Endodermal cell (in vitro differentiated cells): ENCODE measurements at regions not wholly inside any gene's neighbourhood (a gene's known extent, or its start where the extent isn't known, plus 50 kb on each side); places are given as distances from the start of the nearest gene placed in this dataset.

Experiments
- DNase-seq: peaks from one replicate; pipeline ENCODE4 v3.0.0-alpha.2; 2017
- H3K27ac ChIP-seq: 2 replicates; pipeline ENCODE4 v1.5.1; 2013; ENCODE audit warnings: mild to moderate bottlenecking, low read depth, low read length, moderate library complexity
- H3K27me3 ChIP-seq: 2 replicates; pipeline ENCODE4 v1.6.1; 2013; ENCODE audit warnings: mild to moderate bottlenecking, low read length, moderate library complexity; ENCODE audit not compliant: insufficient read depth, control insufficient read depth, poor library complexity, severe bottlenecking
- H3K36me3 ChIP-seq: 2 replicates; pipeline ENCODE4 v1.7.0; 2013; ENCODE audit warnings: mild to moderate bottlenecking, low read length, moderate library complexity; ENCODE audit not compliant: control insufficient read depth, insufficient read depth
- H3K4me1 ChIP-seq: one replicate; pipeline ENCODE4 v1.7.0; 2013; ENCODE audit warnings: low read length; ENCODE audit not compliant: control insufficient read depth, insufficient read depth
- H3K4me3 ChIP-seq: 2 replicates; pipeline ENCODE4 v1.5.1; 2013; ENCODE audit warnings: mild to moderate bottlenecking, low read length, moderate library complexity
- H3K9ac ChIP-seq: 2 replicates; pipeline ENCODE4 v1.6.1; 2013; ENCODE audit warnings: mild to moderate bottlenecking, low read length, moderate library complexity; ENCODE audit not compliant: poor library complexity, severe bottlenecking; ENCODE audit errors: extremely low read depth
- H3K9me3 ChIP-seq: 2 replicates; pipeline ENCODE4 v1.6.1; 2013; ENCODE audit warnings: mild to moderate bottlenecking, low read length, moderate library complexity; ENCODE audit not compliant: control insufficient read depth
- H3K27ac Mint-ChIP-seq: 2 replicates; pipeline ENCODE4 v1.8.0; 2020; ENCODE audit warnings: mixed read lengths
- H3K27me3 Mint-ChIP-seq: 2 replicates; pipeline ENCODE4 v1.8.0; 2021; ENCODE audit warnings: mild to moderate bottlenecking, mixed read lengths; ENCODE audit not compliant: insufficient read depth
- H3K36me3 Mint-ChIP-seq: 2 replicates; pipeline ENCODE4 v1.8.0; 2020; ENCODE audit warnings: low read depth, mixed read lengths
- H3K4me1 Mint-ChIP-seq: 2 replicates; pipeline ENCODE4 v1.8.0; 2020; ENCODE audit warnings: mixed read lengths
- H3K4me3 Mint-ChIP-seq: 2 replicates; pipeline ENCODE4 v1.8.0; 2020; ENCODE audit warnings: mild to moderate bottlenecking, moderate library complexity, mixed read lengths
- H3K9me3 Mint-ChIP-seq: 2 replicates; pipeline ENCODE4 v1.8.0; 2020; ENCODE audit warnings: mild to moderate bottlenecking, mixed read lengths
- WGBS, 2 experiments: methylation state at CpG; one replicate each; pipeline versions ENCODE4 v1.1.5 to v1.1.7; 2013; ENCODE audit warnings: missing lambda C conversion rate in 2 of 2, mixed read lengths in 1 of 2; ENCODE audit not compliant: insufficient coverage in 1 of 2, insufficient read length in 1 of 2; 5-methylcytosine and 5-hydroxymethylcytosine counted together
- TF ChIP-seq, protein P1 (sequence below): fragments of 200-600 bp; sonication (generic); conservative IDR thresholded peaks from 2 replicates; pipeline ENCODE4 v1.5.0; 2021; ENCODE audit warnings: antibody characterized with exemption, mild to moderate bottlenecking

DNA sequence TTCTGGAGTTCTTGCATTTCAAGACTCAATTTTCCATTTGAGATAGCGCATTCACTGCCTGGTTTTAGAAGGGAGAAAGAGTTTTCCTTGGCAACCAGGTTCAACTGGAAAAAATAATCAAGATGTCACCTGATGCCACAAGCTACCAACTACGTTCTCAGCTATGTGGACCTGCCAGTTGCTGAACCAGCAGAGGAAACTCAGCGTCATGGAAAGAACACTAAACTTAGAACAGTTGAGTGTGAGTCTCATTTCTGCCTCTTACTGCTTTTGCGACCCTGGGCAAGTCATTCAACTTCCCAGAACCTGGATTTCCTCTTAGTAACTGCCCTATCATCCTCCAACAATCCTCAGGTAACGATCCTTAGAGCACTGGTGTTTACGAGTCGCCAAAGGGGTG is 373.0 kb upstream of the ESRRG start:
- no peak overlapping the region for H3K4me3 Mint-ChIP-seq
- DNase-seq, result no peak
- whole genome bisulfite sequencing, 2 experiments, result 88 to 96% methylated on average over 4 to 7 of the region's 7 CpGs

DNA sequence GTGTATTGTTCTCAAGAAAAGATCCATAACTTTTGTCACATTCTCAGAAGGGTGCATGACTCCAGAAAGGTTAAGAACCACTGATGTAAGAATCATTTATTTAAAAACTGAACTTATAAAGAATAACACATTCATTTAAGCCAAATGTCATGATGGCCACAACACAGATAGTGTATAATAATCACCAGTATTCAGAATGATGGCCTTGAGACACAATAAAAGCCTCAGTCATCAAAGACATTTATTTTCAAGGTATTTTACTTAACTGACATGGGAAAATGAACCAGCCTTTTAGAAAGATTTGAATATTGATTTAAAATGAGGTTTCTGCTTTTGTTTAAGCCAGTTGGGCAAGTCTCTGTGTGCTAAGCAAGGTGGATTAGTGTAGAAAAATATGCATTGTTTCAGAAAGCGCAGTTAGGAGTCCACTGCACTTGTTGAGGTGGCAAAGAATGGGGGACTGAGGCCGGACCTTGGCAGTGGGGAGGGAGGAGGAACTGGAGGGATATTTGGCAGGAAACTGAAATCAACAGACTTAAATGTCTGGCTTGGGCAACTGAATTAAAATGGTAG is 371.9 kb upstream of the ESRRG start:
- no peak for DNase-seq
- Histone ChIP-seq H3K4me3 (no peak overlapping the region), H3K27ac (no peak overlapping the region), H3K36me3 (no peaks in the 10 kb centered on the region), H3K9ac (no peak overlapping the region), H3K27me3 (peaks cover 21% of the 10 kb centered on the region), H3K4me1 (peaks cover 3% of the 10 kb centered on the region), H3K9me3 (no peaks in the 10 kb centered on the region)
- TF ChIP-seq, protein P1, sequence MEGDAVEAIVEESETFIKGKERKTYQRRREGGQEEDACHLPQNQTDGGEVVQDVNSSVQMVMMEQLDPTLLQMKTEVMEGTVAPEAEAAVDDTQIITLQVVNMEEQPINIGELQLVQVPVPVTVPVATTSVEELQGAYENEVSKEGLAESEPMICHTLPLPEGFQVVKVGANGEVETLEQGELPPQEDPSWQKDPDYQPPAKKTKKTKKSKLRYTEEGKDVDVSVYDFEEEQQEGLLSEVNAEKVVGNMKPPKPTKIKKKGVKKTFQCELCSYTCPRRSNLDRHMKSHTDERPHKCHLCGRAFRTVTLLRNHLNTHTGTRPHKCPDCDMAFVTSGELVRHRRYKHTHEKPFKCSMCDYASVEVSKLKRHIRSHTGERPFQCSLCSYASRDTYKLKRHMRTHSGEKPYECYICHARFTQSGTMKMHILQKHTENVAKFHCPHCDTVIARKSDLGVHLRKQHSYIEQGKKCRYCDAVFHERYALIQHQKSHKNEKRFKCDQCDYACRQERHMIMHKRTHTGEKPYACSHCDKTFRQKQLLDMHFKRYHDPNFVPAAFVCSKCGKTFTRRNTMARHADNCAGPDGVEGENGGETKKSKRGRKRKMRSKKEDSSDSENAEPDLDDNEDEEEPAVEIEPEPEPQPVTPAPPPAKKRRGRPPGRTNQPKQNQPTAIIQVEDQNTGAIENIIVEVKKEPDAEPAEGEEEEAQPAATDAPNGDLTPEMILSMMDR, result no peak
- H3K4me3 Mint-ChIP-seq, result no peak overlapping the region
- H3K27me3 Mint-ChIP-seq, result peaks cover 37% of the 10 kb centered on the region
- 92 to 100% methylated on average over 2 of the region's 2 CpGs for WGBS, 2 experiments
- no peak overlapping the region for H3K27ac Mint-ChIP-seq
- H3K9me3 Mint-ChIP-seq, result no peaks in the 10 kb centered on the region
- peaks cover 4% of the 10 kb centered on the region for H3K4me1 Mint-ChIP-seq
- H3K36me3 Mint-ChIP-seq, result no peaks in the 10 kb centered on the region

More for the DNA sequence above, 373.0 kb upstream of the ESRRG start:
- Mint-ChIP-seq H3K27me3 (peaks cover 31% of the 10 kb centered on the region), H3K27ac (no peak overlapping the region), H3K9me3 (no peaks in the 10 kb centered on the region), H3K36me3 (no peaks in the 10 kb centered on the region), H3K4me1 (no peaks in the 10 kb centered on the region)
- TF ChIP-seq, protein P1, result no peak
- Histone ChIP-seq H3K9ac (no peak overlapping the region), H3K36me3 (no peaks in the 10 kb centered on the region), H3K4me3 (no peak overlapping the region), H3K9me3 (no peaks in the 10 kb centered on the region), H3K27ac (no peak overlapping the region), H3K4me1 (no peaks in the 10 kb centered on the region), H3K27me3 (peaks cover 10% of the 10 kb centered on the region)

DNA sequence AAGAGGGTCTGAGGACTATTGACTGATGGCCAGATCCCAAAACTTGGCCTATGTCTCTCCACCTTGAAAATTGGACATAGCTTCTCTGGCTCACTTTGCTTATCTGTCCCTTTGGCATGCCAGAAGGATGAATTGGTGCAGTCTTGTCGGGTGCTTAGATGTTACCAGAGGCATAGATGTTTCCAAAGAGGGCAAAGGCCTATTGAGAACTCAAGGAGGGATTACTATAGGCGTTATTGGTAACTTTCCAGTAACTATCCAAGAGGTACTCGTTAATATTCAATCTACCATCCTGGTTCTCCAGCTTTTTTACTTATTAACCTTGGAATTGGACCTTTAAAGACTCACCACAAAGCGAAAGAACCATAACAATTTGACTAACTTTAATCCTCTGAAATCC is 368.3 kb upstream of the ESRRG start:
- no peak overlapping the region for H3K27ac ChIP-seq
- no peak overlapping the region for H3K9ac ChIP-seq
- no peak overlapping the region for H3K4me3 ChIP-seq
- no peaks in the 10 kb centered on the region for H3K9me3 Mint-ChIP-seq
- TF ChIP-seq, protein P1, result no peak
- peaks cover 70% of the 10 kb centered on the region for H3K27me3 Mint-ChIP-seq
- no peaks in the 10 kb centered on the region for H3K9me3 ChIP-seq
- no peaks in the 10 kb centered on the region for H3K36me3 ChIP-seq
- WGBS, 2 experiments, result 92 to 93% methylated on average over 4 of the region's 4 CpGs
- peaks cover 56% of the 10 kb centered on the region for H3K27me3 ChIP-seq
- H3K4me1 ChIP-seq, result peaks cover 3% of the 10 kb centered on the region
- peaks cover 27% of the 10 kb centered on the region for H3K4me1 Mint-ChIP-seq
- no peak for DNase-seq
- H3K4me3 Mint-ChIP-seq, result no peak overlapping the region
- no peak overlapping the region for H3K27ac Mint-ChIP-seq
- no peaks in the 10 kb centered on the region for H3K36me3 Mint-ChIP-seq
